ENCODE measurements at regions not wholly inside any gene's neighbourhood (a gene's known extent, or its start where the extent isn't known, plus 50 kb on each side); places are given as distances from the start of the nearest gene placed in this dataset.

DNA sequence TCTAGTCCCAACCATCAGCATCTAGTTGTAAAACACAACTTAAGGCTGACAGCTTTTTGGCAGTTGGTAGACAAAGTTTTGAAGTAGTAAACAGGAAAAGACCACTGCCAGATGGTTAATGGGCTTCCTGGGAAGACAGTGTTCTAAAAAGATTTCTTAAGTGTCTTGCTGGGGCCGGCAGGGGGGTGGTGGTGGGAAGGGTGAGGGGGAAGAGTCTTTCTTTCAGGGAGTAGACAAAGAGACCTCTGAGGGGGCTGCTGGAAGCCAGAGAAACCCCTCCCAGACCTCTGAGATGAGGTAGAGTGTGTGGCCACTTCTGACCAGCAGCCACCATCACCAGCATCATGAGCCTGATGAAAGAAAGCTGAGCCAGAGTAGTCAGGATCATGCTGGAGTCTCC lies 784.9 kb downstream of the TENT5A start:
- TF ChIP-seq, protein P1, sequence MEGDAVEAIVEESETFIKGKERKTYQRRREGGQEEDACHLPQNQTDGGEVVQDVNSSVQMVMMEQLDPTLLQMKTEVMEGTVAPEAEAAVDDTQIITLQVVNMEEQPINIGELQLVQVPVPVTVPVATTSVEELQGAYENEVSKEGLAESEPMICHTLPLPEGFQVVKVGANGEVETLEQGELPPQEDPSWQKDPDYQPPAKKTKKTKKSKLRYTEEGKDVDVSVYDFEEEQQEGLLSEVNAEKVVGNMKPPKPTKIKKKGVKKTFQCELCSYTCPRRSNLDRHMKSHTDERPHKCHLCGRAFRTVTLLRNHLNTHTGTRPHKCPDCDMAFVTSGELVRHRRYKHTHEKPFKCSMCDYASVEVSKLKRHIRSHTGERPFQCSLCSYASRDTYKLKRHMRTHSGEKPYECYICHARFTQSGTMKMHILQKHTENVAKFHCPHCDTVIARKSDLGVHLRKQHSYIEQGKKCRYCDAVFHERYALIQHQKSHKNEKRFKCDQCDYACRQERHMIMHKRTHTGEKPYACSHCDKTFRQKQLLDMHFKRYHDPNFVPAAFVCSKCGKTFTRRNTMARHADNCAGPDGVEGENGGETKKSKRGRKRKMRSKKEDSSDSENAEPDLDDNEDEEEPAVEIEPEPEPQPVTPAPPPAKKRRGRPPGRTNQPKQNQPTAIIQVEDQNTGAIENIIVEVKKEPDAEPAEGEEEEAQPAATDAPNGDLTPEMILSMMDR (IDR thresholded peaks at IDR 0.05) = no peak
- TF ChIP-seq POLR2A (IDR thresholded peaks at IDR 0.05; ENCODE audit: low read depth) = no peak

All from esophagus muscularis mucosa (tissue), 3 donors.